Activated naive CD4-positive, alpha-beta T cell treated with anti-CD3 and anti-CD28 coated beads, Interleukin-2, amount 50 U/mL, for 72 hours (primary cell): ENCODE measurements at regions not wholly inside any gene's neighbourhood (a gene's known extent, or its start where the extent isn't known, plus 50 kb on each side); places are given as distances from the start of the nearest gene placed in this dataset.
"Not testable (repeated sequence)": the region's sequence is repeated elsewhere in the genome, so short reads cannot be mapped to it uniquely, and the experiment has no call there.

Experiments
- ATAC-seq, 2 donors: fragments of 150-1000 bp; cut with Tn5 transposase; 2 replicates each; pipeline ENCODE4 v1.10.0; 2021; ENCODE audit warnings: mild to moderate bottlenecking in 2 of 2, moderate library complexity in 2 of 2
- DNase-seq, 2 donors: peaks; one replicate each; pipeline ENCODE4 v3.0.0; 2021 to 2022; ENCODE audit warnings: low spot score in 2 of 2
- H3K27ac Mint-ChIP-seq, 2 donors: one replicate each; pipeline ENCODE4 v1.8.0; 2022; ENCODE audit warnings: mild to moderate bottlenecking in 2 of 2, mixed read lengths in 2 of 2
- H3K36me3 Mint-ChIP-seq, 2 donors: one replicate each; pipeline ENCODE4 v1.8.0; 2022; ENCODE audit warnings: mixed read lengths in 2 of 2
- H3K9me3 Mint-ChIP-seq, 2 donors: one replicate each; pipeline ENCODE4 v1.8.0; 2022; ENCODE audit warnings: mixed read lengths in 2 of 2

GRCh38 chr3:102037209-102037608 is 187.9 kb downstream of the NFKBIZ start:
- Mint-ChIP-seq H3K9me3 (peaks cover 14 to 18% of the 10 kb centered on the region in 2 donors), H3K27ac (no peak overlapping the region)
- ATAC-seq, result no peak

GRCh38 chr3:102037791-102038190 is 188.5 kb downstream of the NFKBIZ start:
- no peak for ATAC-seq
- Mint-ChIP-seq H3K27ac (no peak overlapping the region), H3K36me3 (peaks cover 31 to 35% of the 10 kb centered on the region in 2 donors), H3K9me3 (peaks cover 18 to 19% of the 10 kb centered on the region in 2 donors)
- DNase-seq, result no peak

More at GRCh38 chr3:102037209-102037608, 187.9 kb downstream of the NFKBIZ start:
- peaks cover 26 to 32% of the 10 kb centered on the region in 2 donors for H3K36me3 Mint-ChIP-seq
- no peak for DNase-seq

- no peak for ATAC-seq
- Mint-ChIP-seq H3K9me3 (peaks cover 18 to 22% of the 10 kb centered on the region in 2 donors), H3K27ac (peak overlapping the region in 1 of 2 donors; percentile 84), H3K36me3 (peaks cover 32 to 38% of the 10 kb centered on the region in 2 donors)
- DNase-seq, result no peak
These were observed 189.3 kb downstream of the NFKBIZ start for GRCh38 chr3:102038477-102039142.

- not testable (repeated sequence) for DNase-seq, H3K27ac Mint-ChIP-seq, ATAC-seq
- Mint-ChIP-seq H3K9me3 (peaks cover 18 to 22% of the 10 kb centered on the region in 2 donors), H3K36me3 (peaks cover 32 to 38% of the 10 kb centered on the region in 2 donors)
These were observed 190.8 kb downstream of the NFKBIZ start for GRCh38 chr3:102040144-102040543.

GRCh38 chr3:102053375-102053989 is 204.2 kb downstream of the NFKBIZ start:
- Mint-ChIP-seq H3K27ac (no peak overlapping the region), H3K36me3 (peaks cover 24 to 47% of the 10 kb centered on the region in 2 donors), H3K9me3 (peaks cover 22 to 34% of the 10 kb centered on the region in 2 donors)
- peak; percentile 85 to 96 for ATAC-seq
- DNase-seq, result no peak

- DNase-seq (no peak), ATAC-seq (no peak)
- H3K9me3 Mint-ChIP-seq, result peaks cover 15 to 29% of the 10 kb centered on the region in 2 donors
- no peak overlapping the region for H3K27ac Mint-ChIP-seq
- peaks cover 14 to 37% of the 10 kb centered on the region in 2 donors for H3K36me3 Mint-ChIP-seq
These were observed 205.3 kb downstream of the NFKBIZ start for GRCh38 chr3:102054543-102055080.

- peak; percentile 57 to 81 for ATAC-seq
- Mint-ChIP-seq H3K27ac (peak overlapping the region in 1 of 2 donors; percentile 46), H3K36me3 (peaks cover 0 to 13% of the 10 kb centered on the region in 2 donors), H3K9me3 (peaks cover 5 to 15% of the 10 kb centered on the region in 2 donors)
- no peak for DNase-seq
These were observed 208.6 kb downstream of the NFKBIZ start for GRCh38 chr3:102057781-102058421.

GRCh38 chr3:102059145-102059943 is 210.0 kb downstream of the NFKBIZ start:
- peaks cover 0 to 13% of the 10 kb centered on the region in 2 donors for H3K36me3 Mint-ChIP-seq
- ATAC-seq (peak in 1 of 2 donors; percentile 47), DNase-seq (no peak)
- H3K27ac Mint-ChIP-seq, result peak overlapping the region; percentile 2 to 17
- H3K9me3 Mint-ChIP-seq, result peaks cover 5 to 15% of the 10 kb centered on the region in 2 donors

GRCh38 chr3:102060814-102061213 is 211.5 kb downstream of the NFKBIZ start:
- H3K27ac Mint-ChIP-seq, result no peak overlapping the region
- no peak for ATAC-seq
- DNase-seq, result no peak
- peaks cover 5 to 15% of the 10 kb centered on the region in 2 donors for H3K9me3 Mint-ChIP-seq
- H3K36me3 Mint-ChIP-seq, result peaks cover 0 to 13% of the 10 kb centered on the region in 2 donors

GRCh38 chr3:102063572-102063971 is 214.3 kb downstream of the NFKBIZ start:
- ATAC-seq, result no peak
- Mint-ChIP-seq H3K27ac (no peak overlapping the region), H3K36me3 (peaks cover 0 to under 1% of the 10 kb centered on the region in 2 donors), H3K9me3 (peaks cover 0 to 5% of the 10 kb centered on the region in 2 donors)
- no peak for DNase-seq

- peaks cover 5% of the 10 kb centered on the region in 2 donors for H3K36me3 Mint-ChIP-seq
- no peak for DNase-seq
- peaks cover 0 to 10% of the 10 kb centered on the region in 2 donors for H3K9me3 Mint-ChIP-seq
- no peak overlapping the region for H3K27ac Mint-ChIP-seq
- ATAC-seq, result no peak
These were observed 217.2 kb downstream of the NFKBIZ start for GRCh38 chr3:102066470-102066869.

GRCh38 chr3:102068327-102068726 is 219.0 kb downstream of the NFKBIZ start:
- peaks cover 5% of the 10 kb centered on the region in 2 donors for H3K36me3 Mint-ChIP-seq
- no peak overlapping the region for H3K27ac Mint-ChIP-seq
- H3K9me3 Mint-ChIP-seq, result peaks cover 0 to 10% of the 10 kb centered on the region in 2 donors
- no peak for DNase-seq
- no peak for ATAC-seq

GRCh38 chr3:102068736-102069135 is 219.4 kb downstream of the NFKBIZ start:
- Mint-ChIP-seq H3K36me3 (peaks cover 5% of the 10 kb centered on the region in 2 donors), H3K27ac (no peak overlapping the region), H3K9me3 (peaks cover 0 to 10% of the 10 kb centered on the region in 2 donors)
- ATAC-seq, result no peak
- DNase-seq, result no peak

- DNase-seq (no peak), ATAC-seq (peak; percentile 94 to 98)
- H3K27ac Mint-ChIP-seq, result peak overlapping the region; percentile 27 to 51
- H3K9me3 Mint-ChIP-seq, result peaks cover 0 to 10% of the 10 kb centered on the region in 2 donors
- H3K36me3 Mint-ChIP-seq, result peaks cover 5 to 7% of the 10 kb centered on the region in 2 donors
These were observed 219.9 kb downstream of the NFKBIZ start for GRCh38 chr3:102069211-102069662.

GRCh38 chr3:102074946-102075345 is 225.6 kb downstream of the NFKBIZ start:
- ATAC-seq (no peak), DNase-seq (no peak)
- peaks cover 15 to 34% of the 10 kb centered on the region in 2 donors for H3K36me3 Mint-ChIP-seq
- H3K9me3 Mint-ChIP-seq, result peaks cover 3 to 25% of the 10 kb centered on the region in 2 donors
- no peak overlapping the region for H3K27ac Mint-ChIP-seq

GRCh38 chr3:102078401-102078800 is 229.1 kb downstream of the NFKBIZ start:
- H3K36me3 Mint-ChIP-seq, result peaks cover 20 to 45% of the 10 kb centered on the region in 2 donors
- H3K9me3 Mint-ChIP-seq, result peaks cover 7 to 36% of the 10 kb centered on the region in 2 donors
- ATAC-seq (no peak), DNase-seq (no peak)
- no peak overlapping the region for H3K27ac Mint-ChIP-seq
